ENCODE measurements at regions not wholly inside any gene's neighbourhood (a gene's known extent, or its start where the extent isn't known, plus 50 kb on each side); places are given as distances from the start of the nearest gene placed in this dataset.
"Not testable (repeated sequence)": the region's sequence is repeated elsewhere in the genome, so short reads cannot be mapped to it uniquely, and the experiment has no call there.

- DNase-seq: no peak
These were observed 879.6 kb upstream of the PCDH10 start for GRCh38 chr4:132269303-132269990.

DNA sequence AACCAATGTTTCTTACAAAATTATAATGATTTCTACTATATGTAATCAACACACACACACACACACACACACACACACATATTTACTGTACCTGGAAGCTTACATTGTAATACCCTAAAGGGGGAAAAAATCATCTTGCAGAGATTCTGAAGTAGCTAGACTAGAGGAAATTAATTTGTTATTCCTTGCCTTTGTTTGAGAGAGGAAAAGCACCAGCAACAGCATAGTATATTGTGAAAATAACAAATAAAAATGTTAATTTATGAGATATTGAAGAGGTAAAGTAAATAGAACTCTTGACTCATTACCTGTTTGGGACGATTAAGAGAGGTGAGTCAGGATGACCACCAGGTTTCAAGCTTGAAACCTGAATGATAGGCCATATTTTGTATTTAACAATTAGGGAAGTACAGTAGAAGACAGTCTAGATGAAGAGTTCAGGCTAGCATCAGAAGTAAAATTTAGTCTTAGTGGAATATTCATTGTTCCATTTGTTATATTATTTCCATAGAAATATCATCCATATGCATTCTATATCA lies 873.4 kb upstream of the PCDH10 start:
- DNase-seq: no peak

- DNase-seq: no peak
These were observed 872.9 kb upstream of the PCDH10 start for GRCh38 chr4:132276185-132276584.

DNA sequence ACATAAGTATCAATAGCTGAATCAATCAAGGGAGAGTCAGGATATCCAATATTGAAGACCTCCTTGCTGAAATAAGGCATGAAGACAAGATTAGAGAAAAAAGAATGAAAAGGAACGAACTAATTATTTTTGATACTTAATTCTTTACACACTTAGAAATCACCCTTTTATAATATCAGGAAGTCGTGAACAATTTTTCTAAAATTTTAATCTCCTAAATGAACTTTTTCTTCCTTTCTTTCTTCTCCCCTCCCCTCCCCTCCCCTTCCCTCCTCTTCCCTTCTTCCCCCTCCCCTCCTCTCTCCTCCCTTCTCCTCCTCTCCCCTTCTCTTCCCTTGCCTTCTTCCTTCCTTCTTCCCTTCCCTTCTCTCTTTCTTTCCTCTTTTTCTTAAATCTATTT lies 872.1 kb upstream of the PCDH10 start:
- no peak for DNase-seq

- no peak for DNase-seq
These were observed 867.4 kb upstream of the PCDH10 start for GRCh38 chr4:132281733-132282132.

GRCh38 chr4:132284910-132285426 lies 864.1 kb upstream of the PCDH10 start:
- DNase-seq: no peak

DNA sequence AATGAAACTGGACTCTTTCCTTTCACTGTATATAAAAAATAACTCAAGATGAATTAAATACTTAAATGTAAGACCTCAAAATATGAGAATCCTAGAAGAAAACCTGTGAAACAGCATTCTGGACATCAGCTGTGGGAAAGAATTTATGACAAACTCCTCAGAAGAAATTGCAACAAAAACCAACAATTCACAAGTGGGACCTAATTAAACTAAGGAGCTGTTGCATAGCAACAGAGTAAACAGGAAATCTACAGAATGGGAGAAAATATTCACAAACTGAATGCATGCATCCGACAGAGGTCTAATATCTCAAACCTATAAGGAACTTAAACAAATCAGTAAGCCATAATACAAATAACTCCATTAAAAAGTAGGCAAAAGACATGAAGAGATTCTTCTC lies 851.7 kb upstream of the PCDH10 start:
- no peak for DNase-seq

DNA sequence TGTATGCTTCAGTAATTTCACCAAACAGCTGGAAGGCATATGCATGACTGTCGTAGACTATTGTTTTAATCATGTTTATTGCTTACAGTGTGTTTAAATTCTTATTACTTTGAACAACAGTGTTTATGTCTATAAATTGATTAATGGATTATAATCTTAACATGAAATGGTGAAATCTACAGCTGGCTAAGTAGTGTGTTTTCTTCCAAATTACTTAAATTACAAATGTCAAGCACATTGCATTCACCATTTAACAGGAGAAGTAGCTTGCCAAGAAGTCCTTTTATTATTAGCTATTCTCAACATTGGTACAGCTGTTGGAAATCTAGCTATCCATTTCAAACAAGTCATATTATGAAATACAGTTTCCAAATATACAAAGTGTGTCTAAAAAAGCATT lies 849.3 kb upstream of the PCDH10 start:
- no peak for DNase-seq

- DNase-seq: no peak
These were observed 836.6 kb upstream of the PCDH10 start for GRCh38 chr4:132312521-132312920.

DNA sequence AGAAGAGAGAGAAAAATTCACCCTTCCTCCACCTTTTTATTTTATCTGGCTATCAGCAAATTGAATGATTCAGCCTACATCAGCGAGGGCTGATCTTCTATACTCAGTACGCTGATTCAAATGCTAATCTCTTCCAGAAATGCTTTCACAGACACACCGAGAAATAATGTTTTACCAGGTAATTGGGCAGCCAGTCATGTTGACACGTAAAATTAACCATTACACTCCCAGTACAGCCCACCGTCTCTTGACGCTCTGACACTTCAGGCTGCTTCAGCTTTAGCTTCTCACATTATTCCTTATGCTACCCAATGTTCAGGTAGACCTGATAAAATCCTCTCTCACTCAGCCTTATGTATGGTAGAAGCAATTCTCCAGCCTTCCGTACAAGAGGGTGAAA lies 835.2 kb upstream of the PCDH10 start:
- DNase-seq: no peak

- no peak for DNase-seq
These were observed 832.4 kb upstream of the PCDH10 start for GRCh38 chr4:132316738-132317137.

GRCh38 chr4:132317923-132318322 lies 831.2 kb upstream of the PCDH10 start:
- DNase-seq: no peak

DNA sequence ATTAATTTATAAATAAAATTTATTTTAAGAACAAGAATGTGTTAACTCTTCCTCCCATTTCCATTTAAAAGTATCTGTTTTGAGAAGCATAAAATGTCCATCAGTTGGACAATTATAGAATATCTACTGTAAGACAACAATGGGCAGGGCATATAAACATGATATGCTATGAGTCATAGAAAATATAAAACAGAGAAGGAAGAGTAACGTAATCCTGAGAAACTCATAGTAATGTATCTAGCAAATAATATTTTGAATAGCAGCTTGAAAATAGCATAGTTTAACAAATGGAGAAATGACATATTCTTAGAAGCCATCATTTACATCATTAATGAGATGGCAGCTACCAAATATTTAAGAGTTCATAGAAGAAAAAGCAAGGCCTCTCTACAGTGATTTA lies 820.3 kb upstream of the PCDH10 start:
- DNase-seq: no peak

- no peak for DNase-seq
These were observed 818.1 kb upstream of the PCDH10 start for GRCh38 chr4:132330994-132331393.

DNA sequence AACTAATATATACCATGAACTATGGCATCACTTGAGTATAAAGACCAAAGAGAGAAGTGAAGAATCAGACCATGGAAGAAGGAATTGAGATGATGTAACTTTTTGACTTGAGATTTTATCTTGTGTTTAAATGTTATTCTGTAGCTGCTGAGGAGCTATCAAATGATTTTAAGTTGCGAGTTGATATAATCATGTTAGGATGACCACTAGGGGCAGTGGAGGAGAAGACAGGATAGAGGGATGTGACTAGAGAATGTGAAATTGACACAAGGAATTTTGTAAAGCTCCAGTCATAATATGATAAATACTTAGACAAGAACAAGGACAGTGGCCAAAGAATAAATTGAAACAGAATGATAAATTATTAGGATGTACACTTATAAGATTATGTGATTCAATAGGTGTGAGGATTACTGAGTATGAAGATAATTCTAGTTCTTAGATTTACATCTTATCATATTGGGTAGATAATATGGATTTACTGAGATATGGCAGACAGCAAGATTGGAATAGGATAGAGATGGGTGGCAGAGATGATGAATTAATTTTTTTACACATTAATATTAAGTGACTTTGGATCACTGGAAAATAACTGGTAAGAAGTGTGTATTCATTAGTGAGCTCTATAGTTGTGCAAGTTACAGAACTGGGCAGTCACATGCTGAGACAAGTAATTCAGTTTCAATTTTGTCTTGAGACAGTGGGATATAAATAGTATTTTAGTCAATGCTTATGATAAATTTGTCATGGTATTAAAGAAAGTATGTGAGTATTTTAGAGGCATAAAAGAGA lies 816.0 kb upstream of the PCDH10 start:
- DNase-seq: no peak

DNA sequence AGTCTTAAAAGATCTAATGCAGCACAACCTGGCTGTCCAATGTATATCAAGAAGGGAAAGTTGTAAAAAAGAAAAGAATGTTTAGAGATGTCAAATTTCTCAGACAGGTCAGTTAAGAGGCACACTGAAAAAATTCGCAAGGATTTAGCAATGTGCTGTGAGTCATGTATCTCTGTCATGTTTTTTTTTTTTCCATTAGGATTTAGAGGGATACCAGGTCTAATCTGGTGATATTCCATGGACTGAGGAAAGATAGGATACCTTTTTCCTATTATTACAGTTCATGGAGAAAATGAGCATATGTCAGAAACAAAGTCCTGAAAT lies 815.4 kb upstream of the PCDH10 start:
- DNase-seq: no peak

- no peak for DNase-seq
These were observed 815.0 kb upstream of the PCDH10 start for GRCh38 chr4:132334081-132334480.

DNA sequence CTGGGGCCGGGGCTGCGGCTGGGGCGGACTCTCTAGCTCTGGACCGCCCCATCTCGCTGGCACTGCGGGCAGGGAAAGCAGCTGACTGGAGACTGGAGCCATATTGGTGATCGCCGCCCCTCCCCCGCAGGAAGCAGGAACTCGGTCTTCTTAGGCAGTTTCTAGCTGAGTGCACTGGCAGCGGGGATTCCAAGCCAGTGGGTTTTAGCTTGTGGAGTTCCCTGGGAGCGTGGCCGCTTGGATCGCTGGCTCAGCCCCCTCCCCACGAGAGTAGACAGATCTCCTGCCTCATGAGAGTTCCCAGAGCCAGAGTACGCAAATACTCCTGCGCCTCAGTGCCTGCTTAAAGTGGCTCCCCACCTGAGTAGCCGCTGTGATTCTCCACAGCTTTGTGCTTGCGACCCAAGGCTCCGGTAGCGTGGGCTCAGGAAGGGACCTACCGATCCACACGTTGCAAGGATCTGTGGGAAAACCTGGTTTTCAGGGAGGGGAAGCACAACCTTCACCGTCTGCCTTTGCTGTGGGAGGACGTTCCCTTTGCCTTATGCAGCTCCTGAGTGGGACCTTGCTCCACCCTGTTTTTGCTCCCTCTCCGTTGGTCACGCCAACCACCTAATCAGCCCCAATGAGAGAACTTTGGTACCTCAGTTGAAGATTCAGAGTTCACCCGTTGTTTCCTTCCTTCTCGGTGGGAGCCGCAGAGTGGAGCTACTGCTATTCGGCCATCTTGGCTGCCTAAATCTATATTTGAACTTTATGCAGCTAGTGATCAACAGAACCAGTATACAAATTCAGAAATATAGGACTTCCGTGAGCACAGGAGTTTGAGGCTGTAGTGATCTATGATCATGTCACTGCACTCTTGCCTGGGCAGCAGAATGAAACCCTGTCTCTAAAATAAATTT lies 803.9 kb upstream of the PCDH10 start:
- no peak for DNase-seq

DNA sequence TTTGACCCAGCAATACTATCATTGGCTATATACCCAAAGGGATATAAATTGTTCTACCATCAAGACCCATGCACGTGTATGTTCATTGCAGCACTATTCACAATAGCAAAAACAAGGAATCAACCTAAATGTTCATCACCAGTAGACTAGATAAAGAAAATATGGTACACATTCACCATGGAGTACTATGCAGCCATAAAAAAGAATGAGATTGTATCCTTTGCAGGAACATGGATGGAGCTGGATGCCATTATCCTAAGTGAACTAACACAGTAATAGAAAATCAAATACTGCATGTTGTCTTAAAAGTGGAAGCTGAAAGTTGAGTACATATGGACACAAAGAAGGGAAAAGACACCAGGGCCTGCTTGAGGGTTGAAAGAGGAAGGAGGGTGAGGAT lies 803.1 kb upstream of the PCDH10 start:
- no peak for DNase-seq

- not testable (repeated sequence) for DNase-seq
These were observed 797.5 kb upstream of the PCDH10 start for GRCh38 chr4:132351606-132352005.

DNA sequence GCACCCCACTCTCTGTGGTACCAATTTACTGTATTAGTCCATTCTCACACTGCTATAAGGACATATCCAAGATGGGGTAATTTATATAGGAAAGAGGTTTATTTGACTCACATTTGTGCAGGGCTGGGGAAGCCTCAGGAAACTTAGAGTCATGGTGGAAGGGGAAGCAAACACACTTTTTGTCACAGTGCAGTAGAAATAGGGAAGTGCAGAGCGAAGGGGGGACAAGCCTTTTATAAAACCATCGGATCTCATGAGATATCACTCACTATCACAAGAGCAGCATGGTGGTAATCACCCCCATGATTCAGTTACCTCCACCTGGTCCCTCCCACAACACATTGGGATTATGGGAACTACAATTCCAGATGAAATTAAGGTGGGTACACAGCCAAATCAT lies 766.9 kb upstream of the PCDH10 start:
- DNase-seq: no peak

- DNase-seq: no peak
These were observed 765.4 kb upstream of the PCDH10 start for GRCh38 chr4:132383571-132384199.

DNA sequence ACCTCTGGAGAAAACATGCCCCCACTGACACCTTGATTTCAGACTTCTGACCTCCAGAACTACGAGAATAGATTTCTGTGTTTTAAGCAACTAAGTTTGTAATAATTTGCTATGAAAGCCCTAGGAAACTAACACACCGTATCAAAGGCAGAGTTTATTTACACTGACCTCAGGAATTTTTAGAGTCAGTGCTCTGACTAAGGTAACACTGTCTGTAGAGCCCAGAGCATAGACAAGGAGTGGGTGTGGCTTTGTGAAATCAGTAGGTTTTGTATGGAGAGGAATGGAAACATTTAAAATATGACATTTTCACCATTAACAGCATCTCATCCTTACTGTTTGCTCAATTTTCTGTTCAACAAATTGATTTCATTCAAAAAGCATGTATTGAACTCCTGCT lies 764.4 kb upstream of the PCDH10 start:
- DNase-seq: no peak
